Lower lobe of right lung (tissue), 2 donors: ENCODE measurements at regions not wholly inside any gene's neighbourhood (a gene's known extent, or its start where the extent isn't known, plus 50 kb on each side); places are given as distances from the start of the nearest gene placed in this dataset.

Experiments
- ATAC-seq, 2 donors: fragments of 200-7000 bp; cut with Tn5 transposase; one replicate each; pipeline ENCODE4 v1.9.1; 2020 to 2022; ENCODE audit warnings: mild to moderate bottlenecking in 2 of 2, moderate library complexity in 2 of 2
- DNase-seq: peaks from one replicate; pipeline ENCODE4 v3.0.0-alpha.2; 2020
- H3K27ac ChIP-seq: fragments of 200-600 bp; one replicate; pipeline ENCODE4 v1.8.0; 2022
- H3K27me3 ChIP-seq: fragments of 200-600 bp; one replicate; pipeline ENCODE4 v1.8.0; 2022; ENCODE audit warnings: low read depth
- H3K36me3 ChIP-seq: fragments of 200-600 bp; one replicate; pipeline ENCODE4 v1.8.0; 2022; ENCODE audit warnings: mild to moderate bottlenecking
- H3K4me1 ChIP-seq: fragments of 200-600 bp; one replicate; pipeline ENCODE4 v1.8.0; 2022
- H3K4me3 ChIP-seq: fragments of 200-600 bp; one replicate; pipeline ENCODE4 v1.8.0; 2022; ENCODE audit warnings: mild to moderate bottlenecking
- H3K9me3 ChIP-seq: fragments of 200-600 bp; one replicate; pipeline ENCODE4 v1.8.0; 2022
- CTCF ChIP-seq: fragments of 200-600 bp; IDR thresholded peaks from one replicate; pipeline ENCODE4 v1.8.0; 2022; ENCODE audit warnings: antibody characterized with exemption, mild to moderate bottlenecking
- intact Hi-C: fragments of 100-400 bp; cut with DNase I; formaldehyde crosslinking; loops from one replicate; pipeline ENCODE4 v1.11.0; 2022
- donor health status: DM: no; HTN: yes; CAD: no; lungs with severe emphysema.

GRCh38 chr2:78654941-78655340, 370.6 kb upstream of the REG3G start:
- Histone ChIP-seq H3K27me3 (no peaks in the 10 kb centered on the region), H3K36me3 (no peaks in the 10 kb centered on the region), H3K4me1 (no peaks in the 10 kb centered on the region), H3K27ac (no peak overlapping the region), H3K9me3 (peaks cover 3% of the 10 kb centered on the region), H3K4me3 (no peak overlapping the region)
- DNase-seq (no peak), ATAC-seq (no peak)
- intact Hi-C loops, result no loop called here
- TF ChIP-seq CTCF, result no peak

GRCh38 chr2:78676921-78677696, 348.4 kb upstream of the REG3G start:
- Histone ChIP-seq H3K4me3 (no peak overlapping the region), H3K27me3 (no peaks in the 10 kb centered on the region), H3K4me1 (no peaks in the 10 kb centered on the region), H3K9me3 (no peaks in the 10 kb centered on the region), H3K27ac (no peak overlapping the region), H3K36me3 (no peaks in the 10 kb centered on the region)
- DNase-seq, result no peak
- ATAC-seq, result no peak
- intact Hi-C loops, result no loop called here
- no peak for TF ChIP-seq CTCF

GRCh38 chr2:78677774-78678173, 347.7 kb upstream of the REG3G start:
- Histone ChIP-seq H3K36me3 (no peaks in the 10 kb centered on the region), H3K9me3 (no peaks in the 10 kb centered on the region), H3K4me3 (no peak overlapping the region), H3K27ac (no peak overlapping the region), H3K4me1 (no peaks in the 10 kb centered on the region), H3K27me3 (no peaks in the 10 kb centered on the region)
- no peak for TF ChIP-seq CTCF
- ATAC-seq (no peak), DNase-seq (no peak)
- intact Hi-C loops, result no loop called here

- H3K9me3 ChIP-seq, result no peaks in the 10 kb centered on the region
- H3K27ac ChIP-seq, result no peak overlapping the region
- ATAC-seq, result no peak
- DNase-seq, result no peak
- no peaks in the 10 kb centered on the region for H3K36me3 ChIP-seq
- intact Hi-C loops, result no loop called here
- H3K4me1 ChIP-seq, result no peaks in the 10 kb centered on the region
- TF ChIP-seq CTCF, result no peak
- no peaks in the 10 kb centered on the region for H3K27me3 ChIP-seq
- no peak overlapping the region for H3K4me3 ChIP-seq
These were observed 344.1 kb upstream of the REG3G start for GRCh38 chr2:78681386-78681785.

GRCh38 chr2:78682781-78683180, 342.7 kb upstream of the REG3G start:
- no peak overlapping the region for H3K4me3 ChIP-seq
- TF ChIP-seq CTCF, result no peak
- no peak overlapping the region for H3K27ac ChIP-seq
- no peak for ATAC-seq
- H3K36me3 ChIP-seq, result no peaks in the 10 kb centered on the region
- no peaks in the 10 kb centered on the region for H3K4me1 ChIP-seq
- H3K27me3 ChIP-seq, result no peaks in the 10 kb centered on the region
- no peaks in the 10 kb centered on the region for H3K9me3 ChIP-seq
- intact Hi-C loops, result no loop called here
- no peak for DNase-seq
